ENCODE measurements at regions not wholly inside any gene's neighbourhood (a gene's known extent, or its start where the extent isn't known, plus 50 kb on each side); places are given as distances from the start of the nearest gene placed in this dataset.

DNA sequence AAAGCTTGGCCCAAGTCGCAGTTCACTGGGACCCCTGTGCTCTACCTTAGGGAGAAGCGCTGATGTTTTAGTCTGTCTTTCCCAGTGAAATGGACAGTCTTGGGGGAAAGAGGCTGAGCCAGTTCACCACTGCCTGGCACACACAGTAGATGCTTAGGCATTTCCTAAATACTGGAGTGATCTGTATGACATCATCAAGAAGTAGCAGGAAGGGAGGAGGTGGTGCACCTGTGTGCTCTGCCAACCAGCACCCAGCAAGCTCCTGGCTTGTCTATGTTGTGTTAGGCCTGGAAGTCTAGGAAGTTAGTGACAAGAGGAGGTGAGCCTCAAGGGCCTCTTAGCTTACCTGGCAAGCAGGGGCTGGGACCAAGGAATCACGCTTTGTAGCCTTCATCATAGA lies 158.2 kb upstream of the NFIA start:
- TF ChIP-seq, protein P1, sequence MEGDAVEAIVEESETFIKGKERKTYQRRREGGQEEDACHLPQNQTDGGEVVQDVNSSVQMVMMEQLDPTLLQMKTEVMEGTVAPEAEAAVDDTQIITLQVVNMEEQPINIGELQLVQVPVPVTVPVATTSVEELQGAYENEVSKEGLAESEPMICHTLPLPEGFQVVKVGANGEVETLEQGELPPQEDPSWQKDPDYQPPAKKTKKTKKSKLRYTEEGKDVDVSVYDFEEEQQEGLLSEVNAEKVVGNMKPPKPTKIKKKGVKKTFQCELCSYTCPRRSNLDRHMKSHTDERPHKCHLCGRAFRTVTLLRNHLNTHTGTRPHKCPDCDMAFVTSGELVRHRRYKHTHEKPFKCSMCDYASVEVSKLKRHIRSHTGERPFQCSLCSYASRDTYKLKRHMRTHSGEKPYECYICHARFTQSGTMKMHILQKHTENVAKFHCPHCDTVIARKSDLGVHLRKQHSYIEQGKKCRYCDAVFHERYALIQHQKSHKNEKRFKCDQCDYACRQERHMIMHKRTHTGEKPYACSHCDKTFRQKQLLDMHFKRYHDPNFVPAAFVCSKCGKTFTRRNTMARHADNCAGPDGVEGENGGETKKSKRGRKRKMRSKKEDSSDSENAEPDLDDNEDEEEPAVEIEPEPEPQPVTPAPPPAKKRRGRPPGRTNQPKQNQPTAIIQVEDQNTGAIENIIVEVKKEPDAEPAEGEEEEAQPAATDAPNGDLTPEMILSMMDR (IDR thresholded peaks at IDR 0.05), result no peak

DNA sequence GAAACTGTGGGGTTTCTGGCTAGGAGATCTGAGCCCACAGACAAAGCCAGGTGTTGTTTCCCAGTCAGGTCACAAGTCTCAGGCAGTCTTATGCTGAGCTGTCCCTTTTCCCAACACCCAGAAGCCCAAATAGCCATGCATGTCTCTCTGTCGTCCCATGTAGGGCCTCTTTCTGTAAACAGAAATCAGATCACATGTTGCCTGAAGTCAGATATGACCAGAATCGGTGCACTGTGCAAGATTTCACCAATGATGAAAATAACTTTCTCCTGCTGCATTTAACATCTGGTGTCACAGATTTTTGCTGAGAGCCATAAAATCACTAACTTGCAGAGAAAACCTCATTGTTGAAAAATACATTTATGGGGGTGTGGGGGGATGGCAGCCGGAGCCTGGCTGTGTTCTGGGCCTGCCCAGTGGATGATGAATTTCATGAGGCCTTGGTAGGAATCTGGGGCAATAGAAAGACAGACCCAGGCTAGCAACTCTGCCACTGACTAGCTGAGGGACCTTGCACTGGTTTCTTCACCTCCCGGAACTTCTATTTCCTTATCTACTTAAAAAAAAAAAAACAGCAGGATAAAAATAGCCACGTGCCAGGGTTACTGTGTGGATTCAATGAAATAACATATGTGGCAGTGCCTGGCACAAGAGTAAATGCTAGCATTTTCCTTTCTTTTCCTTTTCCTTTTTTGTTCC lies 158.8 kb upstream of the NFIA start:
- TF ChIP-seq, protein P1 (IDR thresholded peaks at IDR 0.05), result no peak

DNA sequence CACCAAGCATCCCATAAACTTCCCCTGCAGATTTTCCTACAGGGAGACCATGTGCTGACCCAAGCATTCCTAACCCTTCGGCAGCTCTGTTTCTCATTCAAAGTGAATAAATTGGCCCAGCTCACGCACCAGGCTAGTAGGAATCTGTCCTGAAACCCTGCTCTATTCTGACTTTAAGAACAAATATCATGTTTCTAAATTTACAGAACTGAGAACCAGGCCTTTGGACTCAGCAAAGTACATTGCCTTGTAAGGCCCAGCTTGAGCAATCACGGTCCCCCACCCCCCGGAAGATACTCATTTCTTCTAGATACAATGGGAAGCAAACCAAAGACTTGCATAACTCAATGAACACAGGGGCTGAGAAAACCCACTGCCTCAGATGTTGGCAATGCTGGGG lies 160.1 kb upstream of the NFIA start:
- TF ChIP-seq, protein P1 (IDR thresholded peaks at IDR 0.05), result no peak

DNA sequence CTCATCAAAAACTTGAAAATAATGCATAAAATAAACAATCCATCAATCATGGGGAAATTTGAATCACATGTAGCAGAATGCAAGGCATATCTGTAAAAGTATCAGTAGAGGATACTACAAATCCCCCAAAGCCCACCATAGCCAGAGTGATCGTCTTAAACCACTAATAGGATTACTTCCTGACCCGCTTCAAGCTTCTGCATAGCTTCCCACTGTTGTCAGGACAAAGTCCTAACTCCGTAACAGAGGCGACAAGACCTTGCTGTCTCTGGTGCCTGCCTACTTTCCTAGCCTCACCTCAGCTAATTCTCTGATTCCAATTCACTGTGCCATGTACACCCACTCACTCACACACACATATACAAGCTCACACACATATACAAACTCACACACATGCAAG lies 161.2 kb upstream of the NFIA start:
- TF ChIP-seq, protein P1 (IDR thresholded peaks at IDR 0.05), result no peak

DNA sequence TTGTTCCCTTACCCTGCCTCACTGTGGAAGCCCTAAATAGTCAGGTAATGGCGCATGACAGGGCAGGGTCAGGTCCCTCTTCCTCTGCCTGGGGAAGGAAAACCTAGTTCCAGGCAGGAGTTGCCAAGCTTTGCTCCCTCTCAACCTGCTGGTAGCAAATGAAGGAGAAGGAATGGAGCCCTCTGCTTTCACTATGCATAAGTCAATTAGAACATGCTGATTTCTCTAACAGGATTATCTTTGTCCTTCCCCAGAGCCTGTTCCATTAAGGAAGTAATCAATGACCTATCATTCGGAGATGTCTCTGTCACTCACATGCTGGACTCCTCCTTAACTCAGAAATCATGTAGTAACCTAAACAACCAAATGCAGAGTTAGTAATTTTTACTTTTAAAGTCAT lies 161.8 kb upstream of the NFIA start:
- TF ChIP-seq, protein P1 (IDR thresholded peaks at IDR 0.05), result no peak

DNA sequence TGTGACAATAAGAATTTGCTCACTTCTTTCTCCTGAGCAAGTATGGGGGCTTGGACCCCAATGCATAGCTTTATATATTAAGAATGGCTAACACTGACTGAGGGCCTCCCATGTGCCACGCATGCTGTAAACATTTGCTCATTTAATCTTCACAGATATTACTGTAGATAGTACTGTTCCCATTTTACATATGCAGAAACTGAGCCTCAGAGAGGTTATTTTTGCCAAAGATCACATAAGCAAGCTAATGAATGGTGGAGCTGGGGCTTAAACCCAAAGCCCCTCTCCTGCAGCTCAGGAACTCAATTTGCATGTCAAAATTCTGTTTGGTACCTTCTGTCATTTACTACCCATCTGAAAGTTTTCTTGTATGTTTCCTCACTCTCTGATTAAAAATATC lies 163.5 kb upstream of the NFIA start:
- TF ChIP-seq, protein P1 (IDR thresholded peaks at IDR 0.05), result no peak

DNA sequence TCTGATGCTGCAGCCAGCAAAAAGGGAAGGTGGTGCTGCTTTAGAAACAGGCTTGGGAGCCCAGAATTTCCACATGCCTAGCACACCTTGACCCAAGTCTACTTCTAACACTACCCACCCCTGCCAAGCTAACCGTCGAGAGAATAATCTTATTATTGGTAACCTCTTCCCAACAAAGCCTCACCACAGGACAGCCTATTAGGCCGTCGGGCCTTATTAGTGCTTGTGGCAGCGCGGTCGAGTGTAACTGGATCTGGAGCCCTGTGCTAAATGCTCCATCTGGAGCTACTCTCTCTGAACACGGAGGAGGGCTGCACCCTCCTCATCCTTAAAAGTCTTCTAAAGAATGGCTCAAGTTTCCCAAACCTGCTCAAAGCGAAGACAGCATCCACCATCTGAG lies 165.5 kb upstream of the NFIA start:
- TF ChIP-seq, protein P1 (IDR thresholded peaks at IDR 0.05), result no peak

DNA sequence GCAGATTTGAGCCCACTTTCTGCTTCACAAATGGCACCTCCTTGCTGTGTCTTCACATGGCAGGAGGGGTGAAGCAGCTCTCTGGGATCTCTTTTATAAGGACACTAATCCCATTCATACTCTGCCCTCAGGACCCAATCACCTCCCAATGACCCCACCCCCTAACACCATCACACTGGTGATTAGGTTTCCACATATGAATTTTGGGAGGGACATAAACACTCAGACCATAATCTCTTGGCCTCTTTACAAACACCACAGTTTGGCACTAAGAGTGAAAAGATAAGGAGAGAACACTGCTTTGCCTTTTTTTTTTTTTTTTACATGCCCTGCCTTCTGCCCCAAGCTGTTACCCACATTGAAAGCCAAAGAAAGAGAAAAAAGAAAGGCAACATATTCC lies 166.2 kb upstream of the NFIA start:
- TF ChIP-seq, protein P1 (IDR thresholded peaks at IDR 0.05), result no peak
